Activated CD4-positive, CD25-positive, alpha-beta regulatory T cell (primary cell): ENCODE measurements at regions not wholly inside any gene's neighbourhood (a gene's known extent, or its start where the extent isn't known, plus 50 kb on each side); places are given as distances from the start of the nearest gene placed in this dataset.

Experiments
- DNase-seq, 4 experiments: peaks; one replicate each; lab custom pipeline; 2025; lab: John Stamatoyannopoulos, UW

DNA sequence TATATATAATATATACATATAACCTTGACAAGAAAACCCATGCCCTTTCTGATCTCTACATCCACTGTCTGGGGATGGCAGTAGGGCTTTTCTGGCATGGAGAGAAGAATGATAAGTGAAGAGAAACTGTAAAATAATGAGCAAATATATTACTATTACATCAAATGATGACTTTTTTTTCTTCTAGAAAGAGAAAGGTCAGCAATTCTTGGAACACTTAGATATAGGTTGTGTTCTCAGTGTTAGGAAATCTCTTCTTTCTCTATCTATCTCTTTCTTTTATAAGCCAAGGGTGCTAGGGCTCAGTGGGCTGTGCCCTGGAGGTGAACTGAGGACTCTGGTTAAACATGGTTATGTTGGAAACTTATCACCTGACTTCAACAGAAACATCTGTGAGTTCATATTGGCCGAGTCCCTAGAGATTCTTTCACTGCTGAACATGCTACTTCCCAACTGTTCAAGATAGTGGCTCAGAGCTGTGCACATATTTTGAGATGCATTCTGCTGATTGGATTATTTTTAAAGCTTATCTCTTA lies 265.1 kb downstream of the GBA3 start:
- no peak for DNase-seq

- DNase-seq, result no peak
These were observed 256.6 kb downstream of the GBA3 start for GRCh38 chr4:22949161-22949855.

- no peak for DNase-seq
These were observed 255.1 kb downstream of the GBA3 start for GRCh38 chr4:22947851-22948250.

- DNase-seq, result no peak
These were observed 250.3 kb downstream of the GBA3 start for GRCh38 chr4:22942920-22943559.

DNA sequence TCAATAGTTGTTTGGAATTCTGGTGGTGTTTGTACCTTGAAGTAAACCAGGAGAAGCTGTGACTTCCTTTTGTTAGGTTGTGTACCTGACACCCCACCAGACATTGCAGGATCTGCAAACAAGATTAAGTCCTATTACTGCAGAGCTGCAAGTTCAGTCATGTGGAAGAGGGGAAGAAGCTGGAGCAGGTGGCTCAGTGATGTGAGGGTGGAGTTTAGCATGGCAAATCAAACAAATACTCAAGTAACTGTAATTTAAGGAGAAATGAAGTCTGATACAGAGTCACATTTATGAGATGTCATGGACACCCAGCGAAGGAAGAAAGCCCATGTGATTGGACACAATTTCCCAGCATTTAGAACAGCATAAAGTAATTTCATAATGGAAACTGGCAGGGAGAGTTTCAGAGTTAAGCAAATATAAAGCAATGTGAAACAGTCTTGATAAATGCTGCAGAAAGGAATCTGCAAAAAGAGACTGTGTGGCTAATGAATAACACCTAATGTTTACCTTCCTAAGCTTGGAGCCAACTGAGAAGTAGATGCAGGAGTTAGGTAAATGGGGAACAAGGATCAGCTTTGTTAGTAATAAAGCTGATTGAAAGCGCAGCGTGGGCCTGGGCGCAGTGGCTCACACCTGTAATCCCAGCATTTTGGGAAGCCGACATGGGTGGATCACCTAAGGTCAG lies 249.1 kb downstream of the GBA3 start:
- DNase-seq, result no peak

DNA sequence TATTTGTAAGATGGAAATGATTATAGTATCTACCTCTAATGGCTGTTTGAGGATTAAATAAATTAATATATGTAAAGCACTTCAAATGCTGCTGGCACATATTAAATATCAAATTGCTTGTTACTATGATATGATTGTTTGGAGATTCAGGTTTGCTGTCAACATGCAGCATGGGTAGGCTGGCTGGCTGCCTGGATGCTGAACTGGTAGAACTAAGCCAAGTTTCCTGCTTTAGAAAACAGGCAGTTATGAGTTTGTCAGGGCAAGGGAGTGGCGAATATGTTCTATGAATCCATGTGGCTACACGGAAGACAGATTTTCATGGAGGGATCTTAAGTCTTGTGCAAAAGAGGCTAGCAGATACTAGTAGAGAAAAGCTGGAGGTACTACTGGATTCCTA lies 239.6 kb downstream of the GBA3 start:
- DNase-seq, result no peak

DNA sequence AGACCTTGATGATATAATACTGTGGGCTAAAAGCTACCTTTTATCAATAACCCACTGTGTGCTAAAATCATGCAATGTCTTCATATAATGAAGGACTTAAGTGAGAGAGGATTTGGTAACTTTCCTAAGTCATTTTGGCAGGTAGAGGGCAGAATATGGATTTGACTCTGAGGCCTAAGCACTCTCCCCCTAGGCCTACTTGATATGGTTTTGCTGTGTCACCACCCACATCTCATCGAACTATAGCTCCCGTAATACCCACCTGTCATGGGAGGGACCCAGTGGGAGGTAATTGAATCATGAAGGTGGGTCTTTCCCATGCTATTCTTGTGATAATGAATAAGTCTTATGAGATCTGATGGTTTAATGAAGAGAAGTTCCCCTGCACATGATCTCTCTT lies 229.7 kb downstream of the GBA3 start:
- no peak for DNase-seq

- no peak for DNase-seq
These were observed 229.2 kb downstream of the GBA3 start for GRCh38 chr4:22921936-22922335.

- no peak for DNase-seq
These were observed 218.5 kb downstream of the GBA3 start for GRCh38 chr4:22911285-22911684.

DNA sequence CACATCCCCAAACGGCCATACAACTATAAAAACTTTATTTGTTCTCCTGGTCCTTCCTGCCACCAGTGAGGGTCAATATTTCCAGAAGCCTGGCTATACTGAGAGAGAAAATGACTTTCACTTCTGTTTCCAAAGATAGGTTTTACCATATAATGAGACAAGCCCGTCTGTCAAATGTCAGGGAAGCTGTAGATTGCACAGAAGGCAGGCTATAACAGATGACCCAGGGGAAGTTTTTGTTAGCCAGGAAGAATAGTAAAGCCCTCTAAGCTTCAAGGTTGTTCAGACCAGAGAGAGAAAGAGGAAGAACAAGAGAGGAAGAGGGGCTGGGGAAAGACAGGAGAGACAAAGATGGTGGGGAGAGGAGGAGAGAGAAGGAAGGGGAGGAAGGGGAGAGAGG lies 217.5 kb downstream of the GBA3 start:
- DNase-seq, result no peak

GRCh38 chr4:22906045-22906444 lies 213.3 kb downstream of the GBA3 start:
- no peak for DNase-seq

GRCh38 chr4:22903913-22904312 lies 211.2 kb downstream of the GBA3 start:
- no peak for DNase-seq

DNA sequence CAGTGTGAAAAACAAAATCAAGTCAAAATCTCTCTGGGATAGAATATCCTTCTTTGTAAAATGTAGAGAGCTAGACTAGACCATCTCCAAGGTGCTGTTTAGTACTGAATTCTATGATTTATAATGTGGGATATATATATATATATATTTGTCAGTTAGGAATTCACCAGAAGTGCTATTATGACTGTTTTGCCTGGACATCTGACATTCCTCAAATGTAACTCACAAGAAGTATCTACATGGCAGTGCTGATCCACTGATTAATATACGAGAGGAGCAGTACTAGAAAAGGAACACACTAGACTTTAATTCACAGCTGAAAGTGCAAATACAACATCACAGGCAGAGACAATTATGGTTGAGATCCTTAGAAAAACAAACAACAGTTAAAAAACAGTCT lies 208.9 kb downstream of the GBA3 start:
- no peak for DNase-seq

GRCh38 chr4:22900876-22901275 lies 208.1 kb downstream of the GBA3 start:
- no peak for DNase-seq

- DNase-seq, result no peak
These were observed 204.9 kb downstream of the GBA3 start for GRCh38 chr4:22897520-22898108.

DNA sequence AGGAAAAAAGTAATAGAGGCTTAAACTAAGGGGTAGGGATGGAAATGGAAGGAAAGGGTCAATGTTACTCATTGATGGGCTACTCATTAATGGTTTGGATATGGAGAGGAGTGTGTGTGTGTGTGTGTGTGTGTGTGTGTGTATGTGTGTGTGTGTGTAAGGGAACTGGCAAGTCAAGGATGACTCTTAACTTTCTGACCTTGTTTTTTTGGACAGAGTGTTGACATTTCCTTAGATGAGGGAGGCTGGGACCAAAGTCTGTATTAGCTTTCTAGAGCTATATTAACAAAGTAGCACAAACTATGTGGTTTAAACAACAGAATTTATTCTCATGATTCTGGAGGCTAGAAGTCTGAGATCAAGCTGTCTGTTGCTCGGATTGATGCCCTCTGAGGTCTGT lies 202.7 kb downstream of the GBA3 start:
- no peak for DNase-seq

DNA sequence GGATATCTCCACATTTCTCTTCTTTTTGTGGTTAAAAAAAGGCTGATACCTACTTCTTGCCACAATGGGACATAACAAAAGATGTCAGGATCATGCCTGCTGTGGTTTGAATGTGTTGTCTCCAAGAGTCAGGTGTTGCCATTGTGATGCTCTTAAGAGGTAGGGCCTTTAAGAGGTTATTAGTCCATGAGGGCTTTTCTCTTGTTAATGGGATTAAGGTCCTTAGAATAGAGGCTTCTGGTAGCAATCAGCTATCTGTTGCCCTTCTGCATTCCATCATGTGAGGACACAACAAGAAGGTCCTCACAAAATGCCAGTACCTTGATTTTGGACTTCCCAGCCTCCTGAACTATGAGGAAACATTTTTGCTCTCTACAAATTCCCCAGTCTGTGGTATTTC lies 191.4 kb downstream of the GBA3 start:
- DNase-seq, result no peak

GRCh38 chr4:22881411-22881810 lies 188.7 kb downstream of the GBA3 start:
- DNase-seq, result no peak

GRCh38 chr4:22877486-22878052 lies 184.8 kb downstream of the GBA3 start:
- DNase-seq, result no peak

DNA sequence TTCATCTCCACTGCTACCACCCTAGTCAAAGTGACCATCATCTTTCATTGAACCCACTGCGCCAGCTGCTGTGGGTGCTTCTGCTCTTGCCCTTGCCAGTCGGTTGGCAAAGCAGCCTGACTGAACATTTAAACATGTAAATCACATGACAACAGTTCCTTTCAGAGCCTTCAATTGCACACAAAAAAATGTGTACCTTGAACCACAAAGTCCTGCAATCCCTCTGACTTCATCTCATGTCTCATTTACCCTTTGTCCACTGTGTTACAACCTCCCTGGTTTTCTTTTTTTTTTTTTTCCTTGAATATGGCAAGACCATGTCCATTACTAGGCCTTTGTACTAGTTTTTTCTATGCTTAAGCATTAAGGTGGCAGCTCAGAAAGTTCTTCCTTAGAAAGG lies 183.5 kb downstream of the GBA3 start:
- DNase-seq, result no peak

DNA sequence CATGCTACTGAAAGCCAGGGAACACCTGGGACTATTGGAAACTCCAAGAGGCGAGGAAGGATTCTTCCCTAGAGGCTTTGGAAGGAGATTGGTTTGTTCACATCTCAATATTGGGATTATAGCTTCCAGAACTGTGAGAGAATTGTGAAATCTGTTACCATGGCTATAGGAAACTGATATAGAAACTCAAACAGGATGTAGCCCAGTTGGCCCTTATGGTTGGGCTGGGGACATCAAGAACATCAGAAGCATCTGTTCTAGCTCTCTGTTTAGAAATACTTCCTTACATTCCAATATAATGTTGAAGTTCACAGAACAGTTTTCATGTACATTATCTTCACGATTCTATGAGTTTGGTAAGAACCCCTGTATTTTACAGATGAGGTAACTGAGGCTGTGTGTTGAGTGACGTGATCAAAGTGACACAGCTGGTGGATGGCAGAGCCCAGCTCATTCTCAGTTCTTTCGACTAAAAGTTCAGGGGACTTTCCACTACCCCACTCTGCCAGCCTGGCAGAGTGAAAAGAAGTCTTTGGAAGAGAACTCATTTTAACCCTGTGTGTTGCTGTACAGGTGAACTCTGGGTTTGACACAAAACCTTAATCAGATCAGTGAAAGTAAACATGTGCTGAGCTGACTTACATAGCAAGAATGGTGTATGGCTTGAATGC lies 183.0 kb downstream of the GBA3 start:
- no peak for DNase-seq
